Stimulated activated memory B cell treated with anti-CD40 and anti-IgM and Interleukin-4, amounts not matched to agents 10 μg/mL and 1 μg/mL and 100 μg/mL, for 72 hours (primary cell): ENCODE measurements at regions not wholly inside any gene's neighbourhood (a gene's known extent, or its start where the extent isn't known, plus 50 kb on each side); places are given as distances from the start of the nearest gene placed in this dataset.

ENCODE experiments used
- ATAC-seq: fragments of 150-1000 bp; cut with Tn5 transposase; 2 replicates; pipeline ENCODE4 v1.10.0; 2021
- H3K27ac Mint-ChIP-seq: one replicate; pipeline ENCODE4 v1.8.0; 2022; ENCODE audit warnings: mild to moderate bottlenecking, mixed read lengths
- H3K27me3 Mint-ChIP-seq: one replicate; pipeline ENCODE4 v1.8.0; 2022; ENCODE audit warnings: mixed read lengths
- H3K36me3 Mint-ChIP-seq: one replicate; pipeline ENCODE4 v1.8.0; 2022; ENCODE audit warnings: mixed read lengths
- H3K4me1 Mint-ChIP-seq: one replicate; pipeline ENCODE4 v1.8.0; 2022; ENCODE audit warnings: mixed read lengths
- H3K4me3 Mint-ChIP-seq: one replicate; pipeline ENCODE4 v1.8.0; 2022; ENCODE audit warnings: mild to moderate bottlenecking, moderate library complexity, mixed read lengths
- H3K9me3 Mint-ChIP-seq: one replicate; pipeline ENCODE4 v1.8.0; 2022; ENCODE audit warnings: mixed read lengths

GRCh38 chr18:57915248-57915647 is 112.1 kb upstream of the ATP8B1 start:
- H3K4me3 Mint-ChIP-seq: no peak overlapping the region
- no peaks in the 10 kb centered on the region for H3K36me3 Mint-ChIP-seq
- ATAC-seq: no peak
- peaks cover 16% of the 10 kb centered on the region for H3K4me1 Mint-ChIP-seq
- H3K27ac Mint-ChIP-seq: no peak overlapping the region
- H3K27me3 Mint-ChIP-seq: no peaks in the 10 kb centered on the region
- H3K9me3 Mint-ChIP-seq: peaks cover 4% of the 10 kb centered on the region

DNA sequence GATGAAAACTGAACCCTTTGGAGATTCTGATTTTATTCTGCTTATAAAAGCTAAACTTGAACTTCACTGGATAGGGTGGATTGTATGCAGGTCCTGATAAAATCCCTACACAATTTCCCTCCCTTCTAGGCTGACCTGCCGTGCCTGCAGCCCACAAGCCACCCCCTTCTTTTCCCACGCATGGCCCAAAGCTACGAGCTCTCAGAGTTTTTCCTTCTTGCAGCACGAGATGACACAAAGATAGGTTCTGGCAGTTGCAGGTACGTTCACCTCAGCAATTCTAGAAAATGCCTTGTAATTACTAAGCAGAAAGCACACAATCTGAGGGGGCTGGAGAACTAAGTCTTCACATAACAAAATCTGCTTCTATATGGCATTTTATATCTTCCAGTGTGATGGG is 110.6 kb upstream of the ATP8B1 start:
- no peak overlapping the region for H3K27ac Mint-ChIP-seq
- no peaks in the 10 kb centered on the region for H3K36me3 Mint-ChIP-seq
- H3K4me1 Mint-ChIP-seq: peaks cover 16% of the 10 kb centered on the region

GRCh38 chr18:57910817-57911216 is 107.7 kb upstream of the ATP8B1 start:
- Mint-ChIP-seq H3K36me3 (no peaks in the 10 kb centered on the region), H3K4me1 (peaks cover 5% of the 10 kb centered on the region), H3K27ac (no peak overlapping the region), H3K27me3 (peaks cover 18% of the 10 kb centered on the region), H3K4me3 (no peak overlapping the region), H3K9me3 (peaks cover 4% of the 10 kb centered on the region)
- no peak for ATAC-seq

More for the DNA sequence above, 110.6 kb upstream of the ATP8B1 start:
- H3K9me3 Mint-ChIP-seq: peaks cover 4% of the 10 kb centered on the region
- no peaks in the 10 kb centered on the region for H3K27me3 Mint-ChIP-seq
- no peak for ATAC-seq
- H3K4me3 Mint-ChIP-seq: no peak overlapping the region

- H3K27ac Mint-ChIP-seq: no peak overlapping the region
- no peak overlapping the region for H3K4me3 Mint-ChIP-seq
- ATAC-seq: no peak
- no peaks in the 10 kb centered on the region for H3K36me3 Mint-ChIP-seq
- no peaks in the 10 kb centered on the region for H3K4me1 Mint-ChIP-seq
- H3K9me3 Mint-ChIP-seq: peaks cover 4% of the 10 kb centered on the region
- peaks cover 24% of the 10 kb centered on the region for H3K27me3 Mint-ChIP-seq
Measured at GRCh38 chr18:57910134-57910533, 107.0 kb upstream of the ATP8B1 start.

DNA sequence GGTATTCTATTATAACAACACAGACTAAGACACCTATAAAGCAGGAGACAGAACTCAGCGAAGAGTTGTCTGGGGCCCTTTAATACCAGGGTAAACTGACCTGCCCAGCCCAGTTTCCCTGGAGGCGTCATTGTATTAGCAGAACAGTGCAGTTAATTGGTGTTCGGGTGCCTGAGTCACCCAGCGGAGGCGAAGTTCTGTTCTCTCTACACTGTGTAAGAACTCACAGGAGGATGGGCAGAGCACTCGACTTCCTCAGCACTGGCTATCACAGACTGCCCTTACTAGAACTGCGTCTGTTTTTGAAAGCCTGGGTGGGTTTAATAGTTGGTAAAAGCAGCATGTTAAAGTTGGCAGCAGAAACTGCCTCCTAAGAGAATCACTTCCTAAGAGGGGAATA is 106.5 kb upstream of the ATP8B1 start:
- Mint-ChIP-seq H3K4me3 (no peak overlapping the region), H3K4me1 (no peaks in the 10 kb centered on the region), H3K27me3 (peaks cover 25% of the 10 kb centered on the region), H3K27ac (no peak overlapping the region), H3K36me3 (no peaks in the 10 kb centered on the region), H3K9me3 (peaks cover 4% of the 10 kb centered on the region)
- no peak for ATAC-seq

GRCh38 chr18:57908092-57908491 is 105.0 kb upstream of the ATP8B1 start:
- H3K27me3 Mint-ChIP-seq: peaks cover 25% of the 10 kb centered on the region
- peaks cover 4% of the 10 kb centered on the region for H3K9me3 Mint-ChIP-seq
- no peak overlapping the region for H3K27ac Mint-ChIP-seq
- H3K4me3 Mint-ChIP-seq: no peak overlapping the region
- no peak for ATAC-seq
- no peaks in the 10 kb centered on the region for H3K36me3 Mint-ChIP-seq
- H3K4me1 Mint-ChIP-seq: no peaks in the 10 kb centered on the region

GRCh38 chr18:57907550-57907949 is 104.4 kb upstream of the ATP8B1 start:
- ATAC-seq: no peak

GRCh38 chr18:57906852-57907251 is 103.7 kb upstream of the ATP8B1 start:
- Mint-ChIP-seq H3K4me1 (no peaks in the 10 kb centered on the region), H3K36me3 (no peaks in the 10 kb centered on the region), H3K27me3 (peaks cover 25% of the 10 kb centered on the region), H3K9me3 (peaks cover 4% of the 10 kb centered on the region), H3K27ac (no peak overlapping the region), H3K4me3 (no peak overlapping the region)
- no peak for ATAC-seq

More at GRCh38 chr18:57907550-57907949, 104.4 kb upstream of the ATP8B1 start:
- peaks cover 4% of the 10 kb centered on the region for H3K9me3 Mint-ChIP-seq
- H3K27me3 Mint-ChIP-seq: peaks cover 25% of the 10 kb centered on the region
- H3K27ac Mint-ChIP-seq: no peak overlapping the region
- H3K4me1 Mint-ChIP-seq: no peaks in the 10 kb centered on the region
- no peak overlapping the region for H3K4me3 Mint-ChIP-seq
- no peaks in the 10 kb centered on the region for H3K36me3 Mint-ChIP-seq

DNA sequence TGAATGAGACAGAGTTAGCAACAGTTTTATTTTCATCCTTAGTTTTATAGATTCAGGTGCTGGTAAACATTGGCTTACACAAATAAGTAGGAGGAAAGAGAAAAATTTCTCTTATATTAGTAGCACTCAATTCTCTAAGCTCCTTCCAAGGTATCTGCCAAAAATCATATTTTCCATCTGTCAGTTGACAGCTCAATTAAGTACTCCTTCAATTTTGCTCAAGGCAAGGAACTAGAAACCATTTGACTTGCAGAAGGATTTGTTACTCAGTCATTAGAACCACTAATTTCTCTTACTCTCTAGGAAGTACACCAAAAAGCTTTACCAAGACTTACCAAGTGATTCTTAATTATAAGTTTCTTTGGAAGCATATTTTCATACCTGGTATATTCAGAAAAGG is 101.4 kb upstream of the ATP8B1 start:
- ATAC-seq: no peak
- Mint-ChIP-seq H3K27me3 (peaks cover 25% of the 10 kb centered on the region), H3K4me3 (no peak overlapping the region), H3K9me3 (no peaks in the 10 kb centered on the region), H3K4me1 (no peaks in the 10 kb centered on the region), H3K36me3 (no peaks in the 10 kb centered on the region), H3K27ac (no peak overlapping the region)

GRCh38 chr18:57902721-57903120 is 99.6 kb upstream of the ATP8B1 start:
- Mint-ChIP-seq H3K36me3 (no peaks in the 10 kb centered on the region), H3K4me1 (no peaks in the 10 kb centered on the region), H3K4me3 (no peak overlapping the region), H3K27me3 (peaks cover 25% of the 10 kb centered on the region), H3K27ac (no peak overlapping the region), H3K9me3 (no peaks in the 10 kb centered on the region)
- ATAC-seq: no peak

DNA sequence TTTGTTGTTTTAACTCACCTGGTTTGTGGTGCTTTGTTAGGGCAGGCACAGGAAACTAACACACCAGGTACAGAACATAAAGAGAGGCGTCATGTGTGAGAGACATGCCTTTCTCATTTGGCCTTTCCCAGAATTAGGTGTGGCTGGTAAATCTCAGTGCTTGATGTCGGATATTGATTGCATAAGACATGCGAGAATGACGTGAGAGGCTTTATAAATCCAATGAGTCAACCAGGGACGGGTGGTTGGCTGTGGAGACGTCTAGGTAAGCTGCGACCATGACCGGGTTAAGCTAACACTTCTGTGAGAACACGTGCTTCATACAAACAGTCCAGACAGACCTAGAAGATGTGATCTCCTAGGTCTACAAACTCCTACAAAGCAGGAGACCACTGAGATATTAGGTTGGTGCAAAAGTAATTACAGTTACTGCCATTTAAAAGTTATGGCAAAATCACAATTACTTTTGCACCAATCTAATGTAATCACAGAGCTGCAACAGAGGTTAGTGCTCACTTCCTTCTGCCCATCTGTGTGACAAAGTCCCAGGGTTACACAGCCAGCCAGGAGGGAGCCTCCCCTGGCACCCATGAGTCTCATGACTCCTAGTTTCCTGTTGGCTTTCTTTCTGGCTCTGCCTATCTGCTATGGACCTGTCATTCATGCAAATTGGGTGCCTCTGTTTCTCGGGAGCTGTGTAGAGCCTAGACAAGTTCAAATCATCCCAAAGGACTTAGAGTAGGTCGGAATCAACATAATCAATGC is 98.9 kb upstream of the ATP8B1 start:
- ATAC-seq: no peak
- Mint-ChIP-seq H3K36me3 (no peaks in the 10 kb centered on the region), H3K27ac (no peak overlapping the region), H3K9me3 (no peaks in the 10 kb centered on the region), H3K4me1 (no peaks in the 10 kb centered on the region), H3K27me3 (peaks cover 19% of the 10 kb centered on the region), H3K4me3 (no peak overlapping the region)

- ATAC-seq: no peak
- H3K9me3 Mint-ChIP-seq: no peaks in the 10 kb centered on the region
- H3K27me3 Mint-ChIP-seq: peaks cover 9% of the 10 kb centered on the region
- H3K27ac Mint-ChIP-seq: no peak overlapping the region
- H3K4me1 Mint-ChIP-seq: no peaks in the 10 kb centered on the region
- no peaks in the 10 kb centered on the region for H3K36me3 Mint-ChIP-seq
- H3K4me3 Mint-ChIP-seq: no peak overlapping the region
Measured at GRCh38 chr18:57900906-57901435, 97.9 kb upstream of the ATP8B1 start.

DNA sequence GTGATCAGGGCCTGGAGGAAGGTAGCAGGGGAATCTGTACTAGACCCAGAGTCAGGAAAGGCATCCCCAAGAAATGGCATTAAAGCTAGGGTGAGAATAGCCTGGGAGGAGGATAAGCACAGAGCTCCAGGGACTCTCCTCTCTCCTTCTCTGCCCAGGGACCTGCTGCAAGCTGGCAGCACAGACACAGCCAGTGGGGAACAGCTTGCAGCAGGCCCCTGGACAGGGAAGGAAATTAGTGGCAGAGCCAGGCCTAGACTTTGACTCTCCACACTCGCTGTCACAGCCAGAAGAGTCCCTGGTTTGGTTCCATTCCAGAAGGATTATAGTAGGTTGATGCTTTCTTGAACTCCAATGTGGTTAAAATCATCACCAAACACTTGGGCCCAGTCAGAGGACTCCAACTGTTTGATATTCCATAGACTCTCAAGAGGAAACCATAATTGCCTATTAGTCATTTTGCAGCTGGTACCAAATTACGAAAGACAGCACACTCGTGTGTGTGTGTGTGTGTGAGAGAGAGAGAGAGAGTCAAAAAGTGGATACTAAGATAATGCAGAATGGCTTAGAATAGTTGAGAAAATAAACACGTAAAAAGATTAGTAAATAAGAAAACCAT is 95.5 kb upstream of the ATP8B1 start:
- ATAC-seq: no peak
- H3K27me3 Mint-ChIP-seq: no peaks in the 10 kb centered on the region
- H3K9me3 Mint-ChIP-seq: no peaks in the 10 kb centered on the region
- no peak overlapping the region for H3K27ac Mint-ChIP-seq
- no peaks in the 10 kb centered on the region for H3K36me3 Mint-ChIP-seq
- H3K4me1 Mint-ChIP-seq: no peaks in the 10 kb centered on the region
- H3K4me3 Mint-ChIP-seq: no peak overlapping the region

- Mint-ChIP-seq H3K27ac (no peak overlapping the region), H3K4me3 (no peak overlapping the region), H3K36me3 (no peaks in the 10 kb centered on the region), H3K27me3 (no peaks in the 10 kb centered on the region), H3K4me1 (peaks cover 13% of the 10 kb centered on the region), H3K9me3 (peaks cover 2% of the 10 kb centered on the region)
- ATAC-seq: no peak
Measured at GRCh38 chr18:57895182-57895581, 92.1 kb upstream of the ATP8B1 start.

DNA sequence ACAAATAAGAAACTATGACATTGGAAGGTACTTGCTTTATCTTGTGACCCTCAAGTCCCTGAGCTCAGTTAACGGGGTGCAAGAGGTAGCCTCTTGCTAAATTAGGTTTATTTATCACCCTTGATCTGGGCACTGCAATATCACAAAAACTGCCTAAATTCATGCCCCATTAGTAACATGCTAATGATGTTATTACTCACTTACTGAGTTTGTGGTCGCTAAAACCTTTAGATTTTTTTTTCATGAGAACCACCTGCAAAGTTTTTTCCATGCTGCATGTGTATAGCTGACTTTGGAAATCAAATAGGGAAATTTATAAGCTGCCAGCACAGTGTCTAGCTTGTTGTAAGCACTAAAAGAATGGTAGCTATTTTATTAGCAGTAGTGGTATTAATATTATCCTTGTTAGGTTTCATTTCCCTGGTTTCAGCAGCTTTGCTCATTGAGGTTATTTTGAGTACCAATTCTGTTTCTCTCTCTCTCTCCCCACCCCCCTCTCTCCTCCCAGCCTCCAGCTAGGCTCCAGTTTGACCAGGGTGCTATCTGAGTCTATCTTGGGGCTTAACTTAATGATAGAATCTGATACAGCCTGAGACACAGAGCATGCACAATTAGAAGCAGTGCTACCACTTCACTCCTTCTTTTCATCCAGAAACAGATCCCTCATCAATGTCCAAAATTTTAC is 88.7 kb upstream of the ATP8B1 start:
- peaks cover 6% of the 10 kb centered on the region for H3K9me3 Mint-ChIP-seq
- H3K4me1 Mint-ChIP-seq: peaks cover 13% of the 10 kb centered on the region
- H3K27ac Mint-ChIP-seq: no peak overlapping the region
- H3K36me3 Mint-ChIP-seq: peaks cover 10% of the 10 kb centered on the region
- ATAC-seq: no peak
- no peaks in the 10 kb centered on the region for H3K27me3 Mint-ChIP-seq
- no peak overlapping the region for H3K4me3 Mint-ChIP-seq
